GM12892 (cell line): ENCODE measurements at regions not wholly inside any gene's neighbourhood (a gene's known extent, or its start where the extent isn't known, plus 50 kb on each side); places are given as distances from the start of the nearest gene placed in this dataset.

Source experiments
- POLR2A ChIP-seq: IDR thresholded peaks from 2 replicates; pipeline ENCODE4 v1.6.1; 2011; ENCODE audit warnings: low read depth, low read length, control low read depth
- POLR2AphosphoS5 ChIP-seq: IDR thresholded peaks from 2 replicates; pipeline ENCODE4 v1.6.1; 2011; ENCODE audit warnings: low read depth, low read length, control low read depth
- TAF1 ChIP-seq: IDR thresholded peaks from 2 replicates; pipeline ENCODE4 v1.6.1; 2011; ENCODE audit warnings: low read depth, mild to moderate bottlenecking, control low read depth, low read length, borderline replicate concordance

GRCh38 chr6:40112350-40112749 lies 178.1 kb upstream of the MOCS1 start:
- no peak for TF ChIP-seq POLR2A
- no peak for TF ChIP-seq POLR2AphosphoS5
- TF ChIP-seq TAF1: no peak
